IMR-90 (cell line): ENCODE measurements at regions not wholly inside any gene's neighbourhood (a gene's known extent, or its start where the extent isn't known, plus 50 kb on each side); places are given as distances from the start of the nearest gene placed in this dataset.

ENCODE experiments used
- ATAC-seq: fragments of 200-7000 bp; cut with Tn5 transposase; 2 replicates; pipeline ENCODE4 v1.9.1; 2020; ENCODE audit warnings: low read depth, mild to moderate bottlenecking, moderate library complexity
- BruUV-seq: library from RNA; stranded (reverse); fragments of 400-500 nt; replicated peaks from 2 replicates; lab custom pipeline; 2021; lab: Mats Ljungman, UMichigan
- CTCF ChIA-PET: fragments of 300-600 bp; formaldehyde crosslinking; extraction: SDS; loops from one replicate; lab custom pipeline; 2021; ENCODE audit warnings: antibody characterized with exemption; lab: Yijun Ruan, JAX
- POLR2A ChIA-PET: fragments of 300-600 bp; sonication (Branson Sonifier 250); formaldehyde crosslinking; loops from one replicate; lab custom pipeline; 2022; ENCODE audit warnings: antibody characterized with exemption; ENCODE audit not compliant: unreplicated experiment; lab: Charles Lee
- DNase-seq: peaks from one replicate; pipeline ENCODE4 v3.0.0; 2013
- H2AFZ ChIP-seq: replicated peaks from 2 replicates; pipeline ENCODE3; 2013; ENCODE audit warnings: low read length, mild to moderate bottlenecking; ENCODE audit not compliant: poor library complexity
- H2AK5ac ChIP-seq: 2 replicates; pipeline ENCODE4 v1.6.1; 2013; ENCODE audit warnings: low read depth, low read length, inconsistent platforms
- H2AK9ac ChIP-seq: replicated peaks from 2 replicates; pipeline ENCODE3; 2013; ENCODE audit warnings: mild to moderate bottlenecking, low read depth, low read length, moderate library complexity; ENCODE audit not compliant: poor library complexity
- H2BK120ac ChIP-seq: 2 replicates; pipeline ENCODE4 v1.6.1; 2013; ENCODE audit warnings: low read depth, low read length, inconsistent platforms
- H2BK15ac ChIP-seq: 3 replicates; pipeline ENCODE4 v1.6.1; 2013; ENCODE audit warnings: low read depth, low read length, inconsistent platforms
- H2BK20ac ChIP-seq: 2 replicates; pipeline ENCODE4 v1.6.1; 2013; ENCODE audit warnings: low read depth, mild to moderate bottlenecking, inconsistent platforms, low read length, moderate library complexity
- H2BK5ac ChIP-seq: 2 replicates; pipeline ENCODE4 v1.6.1; 2013; ENCODE audit warnings: mild to moderate bottlenecking, low read depth, low read length, inconsistent platforms; ENCODE audit not compliant: poor library complexity, severe bottlenecking
- H3K14ac ChIP-seq: replicated peaks from 2 replicates; pipeline ENCODE4 v1.6.1; 2013; ENCODE audit warnings: low read depth, low read length, inconsistent platforms
- H3K18ac ChIP-seq: 2 replicates; pipeline ENCODE4 v1.6.1; 2013; ENCODE audit warnings: low read depth, low read length, control low read depth
- H3K23ac ChIP-seq: 2 replicates; pipeline ENCODE4 v1.6.1; 2013; ENCODE audit warnings: low read depth, low read length, inconsistent platforms
- H3K27ac ChIP-seq: 2 replicates; pipeline ENCODE4 v1.5.1; 2013; ENCODE audit warnings: mild to moderate bottlenecking, control low read depth, low read length; ENCODE audit not compliant: insufficient read depth
- H3K27me3 ChIP-seq: 2 replicates; pipeline ENCODE4 v1.6.1; 2013; ENCODE audit warnings: low read length; ENCODE audit not compliant: control insufficient read depth, insufficient read depth
- H3K36me3 ChIP-seq: 2 replicates; pipeline ENCODE4 v1.6.1; 2013; ENCODE audit warnings: low read length, mixed read lengths; ENCODE audit not compliant: control insufficient read depth, insufficient read depth
- H3K4ac ChIP-seq: 2 replicates; pipeline ENCODE4 v1.6.1; 2013; ENCODE audit warnings: low read depth, low read length, inconsistent platforms
- H3K4me1 ChIP-seq: 2 replicates; pipeline ENCODE4 v1.6.1; 2013; ENCODE audit warnings: low read length, mixed read lengths; ENCODE audit not compliant: control insufficient read depth, insufficient read depth
- H3K4me2 ChIP-seq: 2 replicates; pipeline ENCODE4 v1.6.1; 2013; ENCODE audit warnings: low read depth, mild to moderate bottlenecking, control low read depth, low read length, moderate library complexity
- H3K4me3 ChIP-seq: 2 replicates; pipeline ENCODE4 v1.5.1; 2013; ENCODE audit warnings: low read depth, mild to moderate bottlenecking, control low read depth, low read length, moderate library complexity; ENCODE audit not compliant: insufficient read depth
- H3K56ac ChIP-seq: 2 replicates; pipeline ENCODE4 v1.6.1; 2013; ENCODE audit warnings: low read length, inconsistent platforms; ENCODE audit not compliant: insufficient read depth; ENCODE audit errors: extremely low read depth
- H3K79me1 ChIP-seq, 2 experiments: 2 replicates each; pipeline ENCODE4 v1.6.1; 2013; ENCODE audit warnings: low read length in 2 of 2, inconsistent platforms in 1 of 2, low read depth in 1 of 2
- H3K9ac ChIP-seq: 2 replicates; pipeline ENCODE4 v1.6.1; 2013; ENCODE audit warnings: low read depth, low read length, control low read depth
- H3K9me1 ChIP-seq: 2 replicates; pipeline ENCODE4 v1.6.1; 2013; ENCODE audit warnings: low read length, inconsistent platforms; ENCODE audit not compliant: insufficient read depth
- H3K9me3 ChIP-seq: 2 replicates; pipeline ENCODE4 v1.6.1; 2013; ENCODE audit warnings: low read length; ENCODE audit not compliant: control insufficient read depth, insufficient read depth
- H4K20me1 ChIP-seq: 2 replicates; pipeline ENCODE4 v1.6.1; 2013; ENCODE audit warnings: low read length, inconsistent platforms; ENCODE audit not compliant: insufficient read depth
- H4K5ac ChIP-seq: 2 replicates; pipeline ENCODE4 v1.6.1; 2013; ENCODE audit warnings: mild to moderate bottlenecking, low read depth, low read length, control low read depth
- H4K8ac ChIP-seq, 2 experiments: 2 replicates each; pipeline ENCODE4 v1.6.1; 2013; ENCODE audit warnings: low read depth in 2 of 2, low read length in 2 of 2, control low read depth in 1 of 2, inconsistent platforms in 1 of 2
- H4K91ac ChIP-seq: 2 replicates; pipeline ENCODE4 v1.6.1; 2013; ENCODE audit warnings: low read depth, low read length, inconsistent platforms; ENCODE audit not compliant: insufficient read depth
- BHLHE40 ChIP-seq: fragments of 150-350 bp; IDR thresholded peaks from 2 replicates; pipeline ENCODE4 v1.6.1; 2016; ENCODE audit warnings: mild to moderate bottlenecking, low read depth, low read length
- CEBPB ChIP-seq: IDR thresholded peaks from 2 replicates; pipeline ENCODE4 v1.6.1; 2012; ENCODE audit warnings: low read depth, low read length, improper control_type of control experiment
- CHD1 ChIP-seq: IDR thresholded peaks from 2 replicates; pipeline ENCODE4 v1.6.1; 2012; ENCODE audit warnings: low read depth, low read length, improper control_type of control experiment
- FOS ChIP-seq: fragments of 150-350 bp; IDR thresholded peaks from 2 replicates; pipeline ENCODE4 v1.6.1; 2016; ENCODE audit warnings: low read depth, low read length
- MAFK ChIP-seq: IDR thresholded peaks from 2 replicates; pipeline ENCODE4 v1.6.1; 2012; ENCODE audit warnings: low read depth, low read length, improper control_type of control experiment
- MAZ ChIP-seq: IDR thresholded peaks from 2 replicates; pipeline ENCODE4 v1.6.1; 2012; ENCODE audit warnings: low read depth, mild to moderate bottlenecking, low read length, improper control_type of control experiment, moderate library complexity, borderline replicate concordance
- MXI1 ChIP-seq: IDR thresholded peaks from 2 replicates; pipeline ENCODE4 v1.6.1; 2012; ENCODE audit warnings: low read depth, mild to moderate bottlenecking, low read length, moderate library complexity, borderline replicate concordance
- NFE2L2 ChIP-seq: fragments of 150-350 bp; IDR thresholded peaks from 2 replicates; pipeline ENCODE4 v1.6.1; 2016; ENCODE audit warnings: low read depth, mild to moderate bottlenecking, low read length
- POLR2A ChIP-seq: IDR thresholded peaks from 2 replicates; pipeline ENCODE4 v1.6.1; 2012; ENCODE audit warnings: mild to moderate bottlenecking, low read depth, low read length
- RAD21 ChIP-seq: IDR thresholded peaks from 2 replicates; pipeline ENCODE4 v1.6.1; 2012; ENCODE audit warnings: low read length, improper control_type of control experiment
- RCOR1 ChIP-seq: IDR thresholded peaks from 2 replicates; pipeline ENCODE4 v1.6.1; 2012; ENCODE audit warnings: mild to moderate bottlenecking, low read length, improper control_type of control experiment; ENCODE audit not compliant: insufficient replicate concordance
- RFX5 ChIP-seq: IDR thresholded peaks from 2 replicates; pipeline ENCODE4 v1.8.0; 2012; ENCODE audit warnings: low read depth, mild to moderate bottlenecking, low read length, moderate library complexity
- SMC3 ChIP-seq: fragments of 150-350 bp; IDR thresholded peaks from 2 replicates; pipeline ENCODE4 v1.6.1; 2016; ENCODE audit warnings: low read depth, mild to moderate bottlenecking, antibody characterized with exemption, low read length, moderate library complexity
- WGBS, 2 experiments: methylation state at CpG; one replicate each; pipeline versions ENCODE4 v1.1.5 to v1.1.7; 2013; ENCODE audit warnings: missing lambda C conversion rate in 2 of 2; ENCODE audit not compliant: insufficient read length in 1 of 2; ENCODE audit errors: extremely low coverage in 2 of 2; 5-methylcytosine and 5-hydroxymethylcytosine counted together
- dilution Hi-C: fragments of 300-500 bp; cut with HindIII; formaldehyde crosslinking; loops from one replicate; pipeline ENCODE4 v1.14.3; 2018; ENCODE audit warnings: low sequenced_read_pairs; ENCODE audit not compliant: unreplicated experiment
- in situ Hi-C: fragments of 300-500 bp; cut with MboI; formaldehyde crosslinking; loops from 3 replicates; pipeline ENCODE4 v1.14.3; 2019; ENCODE audit warnings: low sequenced_read_pairs, inconsistent platforms, mixed read lengths
- intact Hi-C: fragments of 100-400 bp; cut with micrococcal nuclease; formaldehyde crosslinking; loops from 2 replicates; pipeline ENCODE4 v1.10.0; 2022
- TF ChIP-seq, protein P1 (sequence below): conservative IDR thresholded peaks from 2 replicates; pipeline ENCODE4 v1.5.1; 2012; ENCODE audit warnings: mild to moderate bottlenecking, low read depth, low read length, improper control_type of control experiment
- TF ChIP-seq, protein P2 (sequence below): fragments of 150-350 bp; IDR thresholded peaks from 2 replicates; pipeline ENCODE4 v1.6.1; 2017; ENCODE audit warnings: mild to moderate bottlenecking, antibody characterized with exemption, low read length, low read depth
- TF ChIP-seq, protein P3 (sequence below): fragments of 150-350 bp; IDR thresholded peaks from 2 replicates; pipeline ENCODE4 v1.6.1; 2016; ENCODE audit warnings: low read depth, mild to moderate bottlenecking, low read length, moderate library complexity, borderline replicate concordance

DNA sequence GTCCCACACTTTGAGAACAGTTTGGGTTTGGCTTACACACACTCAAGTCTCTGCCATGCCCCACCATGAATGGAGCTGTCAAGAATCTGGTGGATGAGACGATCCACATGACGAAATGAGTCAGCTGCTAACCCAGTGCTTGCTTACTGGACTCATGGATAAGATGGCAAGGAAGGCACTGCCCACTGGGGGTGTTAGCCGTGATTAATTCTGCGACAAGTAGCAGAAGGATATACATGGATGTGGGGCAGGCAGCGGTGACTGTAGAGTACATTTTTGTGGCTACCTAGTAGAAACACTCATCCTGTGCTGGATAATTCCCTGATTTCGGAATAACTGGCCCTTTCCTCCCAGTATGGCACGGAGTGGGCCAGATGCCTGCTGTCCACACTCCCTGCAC is 77.5 kb downstream of the SPATA31C2 start:
- intact Hi-C loops, result no loop called here

More for the DNA sequence above, 77.5 kb downstream of the SPATA31C2 start:
- Histone ChIP-seq H3K79me1 (no peaks in the 10 kb centered on the region), H3K4me3 (no peak overlapping the region), H2AFZ (no peak overlapping the region), H3K36me3 (no peaks in the 10 kb centered on the region), H3K18ac (no peak overlapping the region), H3K56ac (no peak overlapping the region), H4K8ac (no peak overlapping the region), H3K4me2 (no peak overlapping the region), H4K20me1 (no peaks in the 10 kb centered on the region), H2AK5ac (no peak overlapping the region), H3K9ac (no peak overlapping the region), H3K23ac (no peak overlapping the region), H2BK15ac (no peak overlapping the region), H4K5ac (no peak overlapping the region), H4K91ac (no peak overlapping the region), H2BK5ac (no peak overlapping the region), H3K27me3 (no peaks in the 10 kb centered on the region; the same call in none of the 2 replicates), H3K4ac (no peak overlapping the region), H3K27ac (no peak overlapping the region), H3K4me1 (no peaks in the 10 kb centered on the region), H3K9me1 (no peaks in the 10 kb centered on the region), H3K14ac (no peak overlapping the region), H2AK9ac (no peak overlapping the region), H2BK20ac (no peak overlapping the region), H3K9me3 (no peaks in the 10 kb centered on the region), H2BK120ac (no peak overlapping the region)
- POLR2A ChIA-PET, result no interaction called here
- BruUV-seq, result no TSS peak
- 67% methylated on average over 2 of the region's 7 CpGs; no CpG with 5 or more reads in 1 of the 2 experiments for WGBS, 2 experiments
- in situ Hi-C loops, result no loop called here
- no peak for DNase-seq
- ATAC-seq, result no peak
- TF ChIP-seq FOS, result no peak
- TF ChIP-seq, protein P1, sequence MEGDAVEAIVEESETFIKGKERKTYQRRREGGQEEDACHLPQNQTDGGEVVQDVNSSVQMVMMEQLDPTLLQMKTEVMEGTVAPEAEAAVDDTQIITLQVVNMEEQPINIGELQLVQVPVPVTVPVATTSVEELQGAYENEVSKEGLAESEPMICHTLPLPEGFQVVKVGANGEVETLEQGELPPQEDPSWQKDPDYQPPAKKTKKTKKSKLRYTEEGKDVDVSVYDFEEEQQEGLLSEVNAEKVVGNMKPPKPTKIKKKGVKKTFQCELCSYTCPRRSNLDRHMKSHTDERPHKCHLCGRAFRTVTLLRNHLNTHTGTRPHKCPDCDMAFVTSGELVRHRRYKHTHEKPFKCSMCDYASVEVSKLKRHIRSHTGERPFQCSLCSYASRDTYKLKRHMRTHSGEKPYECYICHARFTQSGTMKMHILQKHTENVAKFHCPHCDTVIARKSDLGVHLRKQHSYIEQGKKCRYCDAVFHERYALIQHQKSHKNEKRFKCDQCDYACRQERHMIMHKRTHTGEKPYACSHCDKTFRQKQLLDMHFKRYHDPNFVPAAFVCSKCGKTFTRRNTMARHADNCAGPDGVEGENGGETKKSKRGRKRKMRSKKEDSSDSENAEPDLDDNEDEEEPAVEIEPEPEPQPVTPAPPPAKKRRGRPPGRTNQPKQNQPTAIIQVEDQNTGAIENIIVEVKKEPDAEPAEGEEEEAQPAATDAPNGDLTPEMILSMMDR, result no peak
- TF ChIP-seq, protein P2, sequence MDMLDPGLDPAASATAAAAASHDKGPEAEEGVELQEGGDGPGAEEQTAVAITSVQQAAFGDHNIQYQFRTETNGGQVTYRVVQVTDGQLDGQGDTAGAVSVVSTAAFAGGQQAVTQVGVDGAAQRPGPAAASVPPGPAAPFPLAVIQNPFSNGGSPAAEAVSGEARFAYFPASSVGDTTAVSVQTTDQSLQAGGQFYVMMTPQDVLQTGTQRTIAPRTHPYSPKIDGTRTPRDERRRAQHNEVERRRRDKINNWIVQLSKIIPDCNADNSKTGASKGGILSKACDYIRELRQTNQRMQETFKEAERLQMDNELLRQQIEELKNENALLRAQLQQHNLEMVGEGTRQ, result no peak
- TF ChIP-seq RCOR1, result no peak
- no peak for TF ChIP-seq SMC3
- no peak for TF ChIP-seq RFX5
- TF ChIP-seq NFE2L2, result no peak
- no peak for TF ChIP-seq CHD1
- TF ChIP-seq MXI1, result no peak
- TF ChIP-seq POLR2A, result no peak
- no peak for TF ChIP-seq RAD21
- TF ChIP-seq MAZ, result no peak
- no peak for TF ChIP-seq CEBPB
- TF ChIP-seq, protein P3, sequence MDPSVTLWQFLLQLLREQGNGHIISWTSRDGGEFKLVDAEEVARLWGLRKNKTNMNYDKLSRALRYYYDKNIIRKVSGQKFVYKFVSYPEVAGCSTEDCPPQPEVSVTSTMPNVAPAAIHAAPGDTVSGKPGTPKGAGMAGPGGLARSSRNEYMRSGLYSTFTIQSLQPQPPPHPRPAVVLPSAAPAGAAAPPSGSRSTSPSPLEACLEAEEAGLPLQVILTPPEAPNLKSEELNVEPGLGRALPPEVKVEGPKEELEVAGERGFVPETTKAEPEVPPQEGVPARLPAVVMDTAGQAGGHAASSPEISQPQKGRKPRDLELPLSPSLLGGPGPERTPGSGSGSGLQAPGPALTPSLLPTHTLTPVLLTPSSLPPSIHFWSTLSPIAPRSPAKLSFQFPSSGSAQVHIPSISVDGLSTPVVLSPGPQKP, result no peak
- TF ChIP-seq MAFK, result no peak
- TF ChIP-seq BHLHE40, result no peak
- dilution Hi-C loops, result no loop called here
- CTCF ChIA-PET, result no interaction called here
